Esophagus squamous epithelium (tissue), 5 donors: ENCODE measurements at regions not wholly inside any gene's neighbourhood (a gene's known extent, or its start where the extent isn't known, plus 50 kb on each side); places are given as distances from the start of the nearest gene placed in this dataset.
"Not testable (repeated sequence)": the region's sequence is repeated elsewhere in the genome, so short reads cannot be mapped to it uniquely, and the experiment has no call there.

Experiments used
- DNase-seq: peaks from one replicate; lab custom pipeline; 2025; lab: John Stamatoyannopoulos, UW
- H3K27ac ChIP-seq, 4 donors: fragments of 200-600 bp; sonication (generic); one replicate each; pipeline ENCODE4 v1.5.1; 2016 to 2019; ENCODE audit warnings: mild to moderate bottlenecking in 1 of 4
- H3K27me3 ChIP-seq, 4 donors: fragments of 200-600 bp; sonication (generic); 1 replicate in 3 of 4; 2 replicates in 1 of 4; pipeline versions ENCODE4 v1.5.1 to v1.6.0; 2017 to 2021; ENCODE audit warnings: antibody characterized with exemption in 1 of 4
- H3K36me3 ChIP-seq, 3 donors: fragments of 200-600 bp; sonication (generic); one replicate each; pipeline ENCODE4 v1.5.1; 2016 to 2019
- H3K4me1 ChIP-seq, 3 donors: fragments of 200-600 bp; sonication (generic); one replicate each; pipeline ENCODE4 v1.5.1; 2017 to 2019
- H3K4me3 ChIP-seq, 4 donors: fragments of 200-600 bp; sonication (generic); 1 replicate in 3 of 4; 2 replicates in 1 of 4; pipeline ENCODE4 v1.5.1; 2016 to 2019; ENCODE audit warnings: mild to moderate bottlenecking in 2 of 4, moderate library complexity in 1 of 4
- H3K9me3 ChIP-seq, 3 donors: fragments of 200-600 bp; sonication (generic); one replicate each; pipeline ENCODE4 v1.5.1; 2016 to 2019
- CTCF ChIP-seq, 6 experiments: fragments of 450-650 bp in 4 of 6; fragments of 200-600 bp in 2 of 6; sonication (generic) in 2 of 6; IDR thresholded peaks; one replicate each; pipeline ENCODE4 v1.5.1; 2016 to 2019; ENCODE audit warnings: antibody characterized with exemption in 6 of 6, mild to moderate bottlenecking in 4 of 6, moderate library complexity in 4 of 6
- POLR2A ChIP-seq, 4 donors: fragments of 450-650 bp; IDR thresholded peaks; one replicate each; pipeline ENCODE4 v1.6.1; 2017; ENCODE audit warnings: antibody characterized with exemption in 4 of 4, mild to moderate bottlenecking in 4 of 4, moderate library complexity in 3 of 4
- WGBS, 2 donors: methylation state at CpG; one replicate each; pipeline ENCODE4 v1.1.5; 2018; 5-methylcytosine and 5-hydroxymethylcytosine counted together
- intact Hi-C: fragments of 100-400 bp; cut with DNase I; formaldehyde crosslinking; loops from one replicate; pipeline ENCODE4 v1.15.0; 2022
- donor health status: DM: yes; HTN: yes; CAD: no.

GRCh38 chr9:91512235-91512634 is 88.6 kb upstream of the NFIL3 start:
- H3K4me3 ChIP-seq, H3K9me3 ChIP-seq, H3K36me3 ChIP-seq, H3K27me3 ChIP-seq, DNase-seq, H3K27ac ChIP-seq, H3K4me1 ChIP-seq, intact Hi-C loops: not testable (repeated sequence)
- 81 to 85% methylated on average over 4 of the region's 4 CpGs for WGBS, 2 donors

GRCh38 chr9:91503673-91504081 is 80.0 kb upstream of the NFIL3 start:
- Histone ChIP-seq H3K4me1 (no peaks in the 10 kb centered on the region), H3K9me3 (no peaks in the 10 kb centered on the region), H3K27me3 (no peaks in the 10 kb centered on the region), H3K36me3 (no peaks in the 10 kb centered on the region), H3K4me3 (no peak overlapping the region), H3K27ac (no peak overlapping the region)
- DNase-seq, result no peak
- TF ChIP-seq POLR2A (IDR thresholded peaks at IDR 0.05) (no peak), CTCF (IDR thresholded peaks at IDR 0.05) (no peak)
- intact Hi-C loops, result no loop called here
- 68 to 77% methylated on average over 4 of the region's 4 CpGs for WGBS, 2 donors

GRCh38 chr9:91502913-91503672 is 79.5 kb upstream of the NFIL3 start:
- H3K9me3 ChIP-seq, result no peaks in the 10 kb centered on the region
- H3K27me3 ChIP-seq, result no peaks in the 10 kb centered on the region
- intact Hi-C loops, result no loop called here
- H3K27ac ChIP-seq, result no peak overlapping the region
- TF ChIP-seq CTCF (IDR thresholded peaks at IDR 0.05), result no peak
- TF ChIP-seq POLR2A (IDR thresholded peaks at IDR 0.05), result no peak
- no peaks in the 10 kb centered on the region for H3K36me3 ChIP-seq
- no peaks in the 10 kb centered on the region for H3K4me1 ChIP-seq
- WGBS, 2 donors, result 81 to 86% methylated on average over 10 to 11 of the region's 12 CpGs
- DNase-seq, result no peak
- H3K4me3 ChIP-seq, result no peak overlapping the region

GRCh38 chr9:91502475-91502874 is 78.8 kb upstream of the NFIL3 start:
- intact Hi-C loops, result no loop called here
- no peak overlapping the region for H3K4me3 ChIP-seq
- H3K27ac ChIP-seq, result no peak overlapping the region
- H3K36me3 ChIP-seq, result no peaks in the 10 kb centered on the region
- H3K4me1 ChIP-seq, result no peaks in the 10 kb centered on the region
- no peaks in the 10 kb centered on the region for H3K27me3 ChIP-seq
- TF ChIP-seq POLR2A (IDR thresholded peaks at IDR 0.05) (no peak), CTCF (IDR thresholded peaks at IDR 0.05) (no peak)
- no peaks in the 10 kb centered on the region for H3K9me3 ChIP-seq
- no peak for DNase-seq
- WGBS, 2 donors, result 79 to 86% methylated on average over 6 of the region's 6 CpGs

GRCh38 chr9:91500509-91501014 is 76.9 kb upstream of the NFIL3 start:
- Histone ChIP-seq H3K27me3 (no peaks in the 10 kb centered on the region), H3K4me1 (no peaks in the 10 kb centered on the region), H3K36me3 (no peaks in the 10 kb centered on the region), H3K4me3 (no peak overlapping the region), H3K9me3 (no peaks in the 10 kb centered on the region), H3K27ac (no peak overlapping the region)
- 59 to 72% methylated on average over 9 of the region's 9 CpGs for WGBS, 2 donors
- no peak for DNase-seq
- intact Hi-C loops, result no loop called here
- TF ChIP-seq CTCF (IDR thresholded peaks at IDR 0.05), result no peak
- no peak for TF ChIP-seq POLR2A (IDR thresholded peaks at IDR 0.05)
